ENCODE measurements at regions not wholly inside any gene's neighbourhood (a gene's known extent, or its start where the extent isn't known, plus 50 kb on each side); places are given as distances from the start of the nearest gene placed in this dataset.

DNA sequence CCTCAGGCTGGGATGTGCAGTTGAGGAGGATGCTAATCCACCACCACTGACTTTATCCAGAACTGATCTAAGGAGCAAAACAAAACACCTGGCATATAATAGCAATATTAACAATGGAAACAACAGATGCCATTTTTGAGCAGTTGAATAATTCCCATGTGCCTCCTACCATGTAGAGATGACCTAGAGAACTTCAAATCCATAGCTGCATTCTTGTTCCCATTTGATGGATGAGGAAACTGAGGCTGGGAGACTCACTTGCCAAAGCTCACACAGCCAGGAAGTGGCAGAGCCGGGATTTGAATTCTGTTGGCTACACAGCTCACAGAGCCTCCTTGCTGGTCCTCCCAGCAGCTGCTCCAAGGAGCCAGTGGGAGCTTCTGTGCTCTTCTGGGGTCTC lies 155.8 kb upstream of the MYL2 start:
- TF ChIP-seq, protein P1, sequence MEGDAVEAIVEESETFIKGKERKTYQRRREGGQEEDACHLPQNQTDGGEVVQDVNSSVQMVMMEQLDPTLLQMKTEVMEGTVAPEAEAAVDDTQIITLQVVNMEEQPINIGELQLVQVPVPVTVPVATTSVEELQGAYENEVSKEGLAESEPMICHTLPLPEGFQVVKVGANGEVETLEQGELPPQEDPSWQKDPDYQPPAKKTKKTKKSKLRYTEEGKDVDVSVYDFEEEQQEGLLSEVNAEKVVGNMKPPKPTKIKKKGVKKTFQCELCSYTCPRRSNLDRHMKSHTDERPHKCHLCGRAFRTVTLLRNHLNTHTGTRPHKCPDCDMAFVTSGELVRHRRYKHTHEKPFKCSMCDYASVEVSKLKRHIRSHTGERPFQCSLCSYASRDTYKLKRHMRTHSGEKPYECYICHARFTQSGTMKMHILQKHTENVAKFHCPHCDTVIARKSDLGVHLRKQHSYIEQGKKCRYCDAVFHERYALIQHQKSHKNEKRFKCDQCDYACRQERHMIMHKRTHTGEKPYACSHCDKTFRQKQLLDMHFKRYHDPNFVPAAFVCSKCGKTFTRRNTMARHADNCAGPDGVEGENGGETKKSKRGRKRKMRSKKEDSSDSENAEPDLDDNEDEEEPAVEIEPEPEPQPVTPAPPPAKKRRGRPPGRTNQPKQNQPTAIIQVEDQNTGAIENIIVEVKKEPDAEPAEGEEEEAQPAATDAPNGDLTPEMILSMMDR (IDR thresholded peaks at IDR 0.05; ENCODE audit: insufficient read depth, low read length) = no peak
- DNase-seq (ENCODE audit: low read depth) = no peak
- no peak overlapping the region for H3K4me3 ChIP-seq (ENCODE audit: low read depth, low read length)

DNA sequence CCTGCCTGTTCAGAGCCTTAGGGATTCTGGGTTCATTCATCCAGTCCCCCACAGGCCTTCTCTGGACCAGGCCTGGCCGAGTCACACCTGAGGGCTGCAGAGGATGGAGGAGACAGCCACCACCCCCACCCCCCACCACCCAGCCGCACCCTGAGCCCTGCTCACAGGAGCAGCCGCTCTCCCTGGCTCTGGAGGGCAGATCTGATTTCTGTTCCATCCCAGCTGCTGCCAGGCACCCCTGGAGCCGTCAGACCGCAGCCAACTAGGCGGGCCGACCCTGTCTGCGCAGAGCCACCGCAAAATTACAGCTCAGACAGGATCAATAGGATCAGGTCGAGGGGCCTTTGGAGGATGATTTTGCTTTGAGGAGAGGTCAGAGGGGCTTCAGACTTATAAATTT lies 154.6 kb upstream of the MYL2 start:
- TF ChIP-seq, protein P1 (IDR thresholded peaks at IDR 0.05; ENCODE audit: insufficient read depth, low read length) = no peak
- H3K4me3 ChIP-seq (ENCODE audit: low read depth, low read length) = no peak overlapping the region

DNA sequence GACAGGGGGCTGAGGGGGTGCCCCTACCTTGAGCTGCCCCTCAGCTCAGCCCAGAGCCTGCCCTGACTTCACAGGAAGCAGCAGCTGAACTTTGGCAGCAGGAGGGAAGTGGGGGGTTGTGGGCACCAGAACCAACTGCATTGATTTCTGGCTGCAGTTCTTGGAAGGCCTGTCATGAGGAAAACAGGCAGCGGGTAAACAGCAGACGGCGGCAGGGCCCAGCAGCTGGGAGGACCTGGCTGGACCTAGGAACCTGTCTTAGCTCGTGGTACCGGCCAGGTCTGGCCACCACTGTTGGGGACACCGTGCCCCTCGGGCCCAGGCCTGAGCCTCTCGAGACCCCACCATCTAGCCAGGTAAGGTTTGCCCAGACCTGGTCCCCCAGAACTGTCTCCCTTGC lies 154.2 kb upstream of the MYL2 start:
- DNase-seq (ENCODE audit: low read depth) = no peak
- H3K4me3 ChIP-seq (ENCODE audit: low read depth, low read length) = no peak overlapping the region
- TF ChIP-seq, protein P1 (IDR thresholded peaks at IDR 0.05; ENCODE audit: insufficient read depth, low read length) = no peak

More for the DNA sequence above, 154.6 kb upstream of the MYL2 start:
- DNase-seq (ENCODE audit: low read depth) = no peak

DNA sequence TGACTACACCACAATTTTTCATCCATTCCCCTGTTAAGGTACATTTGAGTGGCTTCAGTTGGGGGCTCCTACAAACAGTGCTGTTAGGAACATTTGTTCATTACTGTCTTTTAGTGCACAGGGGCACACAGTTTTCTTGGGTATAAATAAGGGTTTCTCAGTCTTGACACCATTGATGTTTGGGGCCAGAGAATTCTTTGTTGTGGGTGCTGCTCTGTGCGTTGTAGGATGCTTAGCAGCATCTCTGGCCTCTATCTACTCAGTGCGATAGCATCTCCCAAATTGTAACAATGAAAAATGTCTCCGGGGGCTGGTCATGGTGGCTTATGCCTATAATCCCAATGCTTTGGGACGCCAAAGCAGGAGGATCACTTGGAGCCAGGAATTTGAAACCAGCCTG lies 153.0 kb upstream of the MYL2 start:
- no peak overlapping the region for H3K4me3 ChIP-seq (ENCODE audit: low read depth, low read length)
- no peak for DNase-seq (ENCODE audit: low read depth)
- TF ChIP-seq, protein P1 (IDR thresholded peaks at IDR 0.05; ENCODE audit: insufficient read depth, low read length) = no peak

DNA sequence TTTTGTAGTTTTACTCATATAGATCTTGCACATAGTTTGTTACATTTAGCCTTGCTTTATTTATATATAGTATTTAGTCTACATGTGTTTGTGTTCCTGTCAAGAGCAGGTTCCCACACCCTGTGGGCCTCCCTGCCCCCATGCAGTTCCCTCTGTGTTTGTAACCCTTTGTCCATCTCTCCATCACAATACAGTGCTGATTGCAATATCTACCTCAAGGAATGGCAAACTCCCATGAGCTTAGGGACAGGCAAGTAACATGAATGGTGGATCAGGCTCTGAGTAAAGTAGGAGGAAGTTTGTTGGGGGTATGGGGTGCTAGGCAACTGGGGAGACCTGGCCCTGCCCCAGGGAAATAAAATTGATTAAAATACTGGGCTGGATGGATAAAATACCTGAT lies 151.9 kb upstream of the MYL2 start:
- no peak for DNase-seq (ENCODE audit: low read depth)
- TF ChIP-seq, protein P1 (IDR thresholded peaks at IDR 0.05; ENCODE audit: insufficient read depth, low read length) = no peak
- no peak overlapping the region for H3K4me3 ChIP-seq (ENCODE audit: low read depth, low read length)

DNA sequence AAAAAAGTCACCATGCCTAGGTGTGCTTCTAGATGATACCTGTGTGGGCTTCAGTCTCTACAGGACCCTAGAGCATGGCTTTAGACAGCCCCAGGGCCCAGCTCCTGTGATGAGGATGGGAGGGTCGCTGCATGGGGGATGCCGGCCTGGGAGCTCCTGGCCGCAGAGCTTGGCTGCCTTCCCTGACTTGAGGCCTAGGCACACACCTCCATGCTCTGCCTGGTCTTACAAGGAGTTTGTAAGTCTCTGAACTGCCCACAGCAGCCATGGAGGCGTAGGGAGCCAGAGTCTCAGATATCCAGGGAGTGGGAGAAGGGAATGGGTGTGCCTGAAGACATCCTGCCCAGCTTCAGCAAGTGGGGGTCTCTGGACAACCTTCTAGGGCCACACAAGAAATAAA lies 149.5 kb upstream of the MYL2 start:
- no peak for DNase-seq (ENCODE audit: low read depth)
- TF ChIP-seq, protein P1 (IDR thresholded peaks at IDR 0.05; ENCODE audit: insufficient read depth, low read length) = no peak
- H3K4me3 ChIP-seq (ENCODE audit: low read depth, low read length) = no peak overlapping the region

DNA sequence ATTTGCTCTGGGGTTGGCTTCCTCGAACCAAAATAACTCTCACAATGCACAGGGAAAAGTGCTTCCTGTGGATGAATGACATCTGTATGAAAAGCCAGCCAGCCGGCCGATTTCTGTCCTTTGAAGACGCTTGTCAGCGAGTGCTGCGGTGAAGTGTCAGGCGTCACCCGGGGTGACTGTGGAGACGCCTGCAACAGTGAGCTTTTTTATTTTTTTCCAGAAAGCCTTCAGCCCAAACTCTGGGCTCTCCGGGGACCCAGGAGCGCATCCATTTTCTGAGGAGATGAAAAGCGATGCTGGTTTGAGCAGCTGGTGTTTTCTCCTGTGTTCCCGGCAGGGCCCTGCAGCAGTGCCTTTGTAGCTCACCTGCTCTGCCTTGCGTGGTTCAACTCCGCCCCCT lies 147.9 kb upstream of the MYL2 start:
- TF ChIP-seq, protein P1 (IDR thresholded peaks at IDR 0.05; ENCODE audit: insufficient read depth, low read length) = no peak
- H3K4me3 ChIP-seq (ENCODE audit: low read depth, low read length) = no peak overlapping the region
- DNase-seq (ENCODE audit: low read depth) = no peak

Measured in fibroblast of the aortic adventitia (primary cell).